ENCODE measurements at regions not wholly inside any gene's neighbourhood (a gene's known extent, or its start where the extent isn't known, plus 50 kb on each side); places are given as distances from the start of the nearest gene placed in this dataset.
"Not testable (repeated sequence)": the region's sequence is repeated elsewhere in the genome, so short reads cannot be mapped to it uniquely, and the experiment has no call there.

GRCh38 chr14:57150449-57150848 is 118.3 kb downstream of the EXOC5 start:
- Histone ChIP-seq H3K9me3 (ENCODE audit: control insufficient read depth, insufficient read depth, low read length) (no peaks in the 10 kb centered on the region), H3K4me1 (ENCODE audit: control insufficient read depth, insufficient read depth, low read length) (no peaks in the 10 kb centered on the region), H3K4me3 (ENCODE audit: low read depth, low read length) (no peak overlapping the region), H3K27ac (ENCODE audit: low read depth, low read length) (no peak overlapping the region), H3K27me3 (ENCODE audit: control insufficient read depth, insufficient read depth, low read length) (no peaks in the 10 kb centered on the region), H3K36me3 (ENCODE audit: control insufficient read depth, insufficient read depth, low read length) (no peaks in the 10 kb centered on the region), H3K9ac (ENCODE audit: low read depth, low read length) (no peak overlapping the region)

- Histone ChIP-seq H3K27me3 (ENCODE audit: control insufficient read depth, insufficient read depth, low read length) (no peaks in the 10 kb centered on the region), H3K36me3 (ENCODE audit: control insufficient read depth, insufficient read depth, low read length) (no peaks in the 10 kb centered on the region), H3K27ac (ENCODE audit: low read depth, low read length) (no peak overlapping the region), H3K4me3 (ENCODE audit: low read depth, low read length) (no peak overlapping the region), H3K9ac (ENCODE audit: low read depth, low read length) (no peak overlapping the region), H3K4me1 (ENCODE audit: control insufficient read depth, insufficient read depth, low read length) (peaks cover 10% of the 10 kb centered on the region), H3K9me3 (ENCODE audit: control insufficient read depth, insufficient read depth, low read length) (no peaks in the 10 kb centered on the region)
Observed at GRCh38 chr14:57139173-57139572, 129.5 kb downstream of the EXOC5 start.

- peaks cover 10% of the 10 kb centered on the region for H3K4me1 ChIP-seq (ENCODE audit: control insufficient read depth, insufficient read depth, low read length)
- no peak overlapping the region for H3K27ac ChIP-seq (ENCODE audit: low read depth, low read length)
- H3K27me3 ChIP-seq (ENCODE audit: control insufficient read depth, insufficient read depth, low read length) = no peaks in the 10 kb centered on the region
- no peak overlapping the region for H3K9ac ChIP-seq (ENCODE audit: low read depth, low read length)
- no peaks in the 10 kb centered on the region for H3K9me3 ChIP-seq (ENCODE audit: control insufficient read depth, insufficient read depth, low read length)
- no peak overlapping the region for H3K4me3 ChIP-seq (ENCODE audit: low read depth, low read length)
- H3K36me3 ChIP-seq (ENCODE audit: control insufficient read depth, insufficient read depth, low read length) = no peaks in the 10 kb centered on the region
Observed at GRCh38 chr14:57136669-57137328, 131.9 kb downstream of the EXOC5 start.

- H3K9me3 ChIP-seq (ENCODE audit: control insufficient read depth, insufficient read depth, low read length) = not testable (repeated sequence)
Observed at GRCh38 chr14:57127809-57128208, 140.9 kb downstream of the EXOC5 start.

GRCh38 chr14:57122129-57122528 is 146.6 kb downstream of the EXOC5 start:
- no peaks in the 10 kb centered on the region for H3K9me3 ChIP-seq (ENCODE audit: control insufficient read depth, insufficient read depth, low read length)
- H3K9ac ChIP-seq (ENCODE audit: low read depth, low read length) = no peak overlapping the region
- H3K27me3 ChIP-seq (ENCODE audit: control insufficient read depth, insufficient read depth, low read length) = no peaks in the 10 kb centered on the region
- no peak overlapping the region for H3K4me3 ChIP-seq (ENCODE audit: low read depth, low read length)
- H3K27ac ChIP-seq (ENCODE audit: low read depth, low read length) = no peak overlapping the region
- H3K4me1 ChIP-seq (ENCODE audit: control insufficient read depth, insufficient read depth, low read length) = no peaks in the 10 kb centered on the region
- no peaks in the 10 kb centered on the region for H3K36me3 ChIP-seq (ENCODE audit: control insufficient read depth, insufficient read depth, low read length)

More at GRCh38 chr14:57127809-57128208, 140.9 kb downstream of the EXOC5 start:
- H3K4me1 ChIP-seq (ENCODE audit: control insufficient read depth, insufficient read depth, low read length); H3K4me3 ChIP-seq (ENCODE audit: low read depth, low read length); H3K27me3 ChIP-seq (ENCODE audit: control insufficient read depth, insufficient read depth, low read length); H3K27ac ChIP-seq (ENCODE audit: low read depth, low read length); H3K9ac ChIP-seq (ENCODE audit: low read depth, low read length); H3K36me3 ChIP-seq (ENCODE audit: control insufficient read depth, insufficient read depth, low read length): not testable (repeated sequence)

GRCh38 chr14:57112072-57112807 is 156.5 kb downstream of the EXOC5 start:
- not testable (repeated sequence) for H3K27me3 ChIP-seq (ENCODE audit: control insufficient read depth, insufficient read depth, low read length); H3K27ac ChIP-seq (ENCODE audit: low read depth, low read length); H3K4me1 ChIP-seq (ENCODE audit: control insufficient read depth, insufficient read depth, low read length); H3K36me3 ChIP-seq (ENCODE audit: control insufficient read depth, insufficient read depth, low read length); H3K9me3 ChIP-seq (ENCODE audit: control insufficient read depth, insufficient read depth, low read length)
- H3K9ac ChIP-seq (ENCODE audit: low read depth, low read length) = peak overlapping the region; percentile 75; the same call in 1 of the 2 replicates
- H3K4me3 ChIP-seq (ENCODE audit: low read depth, low read length) = peak overlapping the region; percentile 36

GRCh38 chr14:57110411-57110810 is 158.3 kb downstream of the EXOC5 start:
- not testable (repeated sequence) for H3K9me3 ChIP-seq (ENCODE audit: control insufficient read depth, insufficient read depth, low read length); H3K27ac ChIP-seq (ENCODE audit: low read depth, low read length); H3K4me1 ChIP-seq (ENCODE audit: control insufficient read depth, insufficient read depth, low read length)

GRCh38 chr14:57091030-57091608 is 177.6 kb downstream of the EXOC5 start:
- no peak overlapping the region for H3K4me3 ChIP-seq (ENCODE audit: low read depth, low read length)
- no peaks in the 10 kb centered on the region for H3K36me3 ChIP-seq (ENCODE audit: control insufficient read depth, insufficient read depth, low read length)
- H3K4me1 ChIP-seq (ENCODE audit: control insufficient read depth, insufficient read depth, low read length) = peaks cover 16% of the 10 kb centered on the region
- no peaks in the 10 kb centered on the region for H3K27me3 ChIP-seq (ENCODE audit: control insufficient read depth, insufficient read depth, low read length)
- no peak overlapping the region for H3K9ac ChIP-seq (ENCODE audit: low read depth, low read length)
- no peak overlapping the region for H3K27ac ChIP-seq (ENCODE audit: low read depth, low read length)
- H3K9me3 ChIP-seq (ENCODE audit: control insufficient read depth, insufficient read depth, low read length) = no peaks in the 10 kb centered on the region

More at GRCh38 chr14:57110411-57110810, 158.3 kb downstream of the EXOC5 start:
- H3K4me3 ChIP-seq (ENCODE audit: low read depth, low read length); H3K27me3 ChIP-seq (ENCODE audit: control insufficient read depth, insufficient read depth, low read length); H3K9ac ChIP-seq (ENCODE audit: low read depth, low read length); H3K36me3 ChIP-seq (ENCODE audit: control insufficient read depth, insufficient read depth, low read length): not testable (repeated sequence)

GRCh38 chr14:57089901-57090300 is 178.8 kb downstream of the EXOC5 start:
- H3K36me3 ChIP-seq (ENCODE audit: control insufficient read depth, insufficient read depth, low read length) = no peaks in the 10 kb centered on the region
- H3K4me3 ChIP-seq (ENCODE audit: low read depth, low read length) = no peak overlapping the region
- no peak overlapping the region for H3K9ac ChIP-seq (ENCODE audit: low read depth, low read length)
- no peak overlapping the region for H3K27ac ChIP-seq (ENCODE audit: low read depth, low read length)
- H3K9me3 ChIP-seq (ENCODE audit: control insufficient read depth, insufficient read depth, low read length) = no peaks in the 10 kb centered on the region
- H3K4me1 ChIP-seq (ENCODE audit: control insufficient read depth, insufficient read depth, low read length) = peaks cover 18% of the 10 kb centered on the region
- no peaks in the 10 kb centered on the region for H3K27me3 ChIP-seq (ENCODE audit: control insufficient read depth, insufficient read depth, low read length)

- H3K36me3 ChIP-seq (ENCODE audit: control insufficient read depth, insufficient read depth, low read length) = no peaks in the 10 kb centered on the region
- H3K9ac ChIP-seq (ENCODE audit: low read depth, low read length) = no peak overlapping the region
- no peaks in the 10 kb centered on the region for H3K27me3 ChIP-seq (ENCODE audit: control insufficient read depth, insufficient read depth, low read length)
- H3K4me1 ChIP-seq (ENCODE audit: control insufficient read depth, insufficient read depth, low read length) = peaks cover 18% of the 10 kb centered on the region
- no peak overlapping the region for H3K27ac ChIP-seq (ENCODE audit: low read depth, low read length)
- H3K9me3 ChIP-seq (ENCODE audit: control insufficient read depth, insufficient read depth, low read length) = no peaks in the 10 kb centered on the region
- H3K4me3 ChIP-seq (ENCODE audit: low read depth, low read length) = no peak overlapping the region
Observed at GRCh38 chr14:57087841-57088240, 180.9 kb downstream of the EXOC5 start.

Data from HUES48 (cell line).